SK-N-SH treated with all-trans-retinoic acid at 6 μM for 48 hours (cell line): ENCODE measurements at regions not wholly inside any gene's neighbourhood (a gene's known extent, or its start where the extent isn't known, plus 50 kb on each side); places are given as distances from the start of the nearest gene placed in this dataset.

Source experiments
- GLIS3 ChIP-seq: fragments of 250-450 bp; sonication (Bioruptor Pico); IDR thresholded peaks from 2 replicates; pipeline ENCODE4 v1.5.0; 2020; ENCODE audit warnings: mild to moderate bottlenecking, moderate library complexity
- TF ChIP-seq, protein P1 (sequence below): fragments of 250-450 bp; sonication (Bioruptor Pico); IDR thresholded peaks from 2 replicates; pipeline ENCODE4 v1.5.1; 2020; ENCODE audit warnings: low read depth, mild to moderate bottlenecking, moderate library complexity

DNA sequence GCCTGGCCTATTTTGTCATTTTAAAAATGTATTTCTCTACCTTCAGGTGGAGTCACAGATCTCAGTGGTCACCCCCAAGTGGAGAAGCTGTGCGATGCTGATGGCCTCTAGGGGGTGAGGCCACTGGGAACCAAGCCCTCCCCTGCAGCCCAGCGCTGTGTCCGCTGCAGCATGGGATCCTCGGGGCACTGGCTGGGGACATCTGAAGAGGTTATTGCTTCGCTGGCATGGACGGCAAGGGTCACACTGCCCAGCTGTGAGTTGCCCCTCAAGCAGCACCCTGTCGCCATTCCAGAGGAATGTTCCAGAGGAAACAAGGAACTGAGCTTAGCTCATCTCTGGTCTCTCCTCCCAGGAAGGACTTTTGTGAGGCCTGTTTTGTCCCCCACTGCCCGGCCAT, 119.6 kb upstream of the S1PR3 start:
- TF ChIP-seq GLIS3 (CRISPR knock-in tag) = no peak
- TF ChIP-seq, protein P1, sequence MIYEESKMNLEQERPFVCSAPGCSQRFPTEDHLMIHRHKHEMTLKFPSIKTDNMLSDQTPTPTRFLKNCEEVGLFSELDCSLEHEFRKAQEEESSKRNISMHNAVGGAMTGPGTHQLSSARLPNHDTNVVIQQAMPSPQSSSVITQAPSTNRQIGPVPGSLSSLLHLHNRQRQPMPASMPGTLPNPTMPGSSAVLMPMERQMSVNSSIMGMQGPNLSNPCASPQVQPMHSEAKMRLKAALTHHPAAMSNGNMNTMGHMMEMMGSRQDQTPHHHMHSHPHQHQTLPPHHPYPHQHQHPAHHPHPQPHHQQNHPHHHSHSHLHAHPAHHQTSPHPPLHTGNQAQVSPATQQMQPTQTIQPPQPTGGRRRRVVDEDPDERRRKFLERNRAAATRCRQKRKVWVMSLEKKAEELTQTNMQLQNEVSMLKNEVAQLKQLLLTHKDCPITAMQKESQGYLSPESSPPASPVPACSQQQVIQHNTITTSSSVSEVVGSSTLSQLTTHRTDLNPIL (CRISPR knock-in tag) = no peak
